ENCODE measurements at regions not wholly inside any gene's neighbourhood (a gene's known extent, or its start where the extent isn't known, plus 50 kb on each side); places are given as distances from the start of the nearest gene placed in this dataset.

GRCh38 chr6:19042420-19042819, 655.3 kb downstream of the RNF144B start:
- no peak for DNase-seq (ENCODE audit: low read depth)
- no peak overlapping the region for H3K4me3 ChIP-seq (ENCODE audit: low read depth, low read length)
- TF ChIP-seq CTCF (IDR thresholded peaks at IDR 0.05; ENCODE audit: low read depth, low read length) (no peak), MYC (IDR thresholded peaks at IDR 0.05; ENCODE audit: low read depth, low read length) (no peak), MAX (IDR thresholded peaks at IDR 0.05; ENCODE audit: low read depth, low read length) (no peak), POLR2A (IDR thresholded peaks at IDR 0.05; ENCODE audit: extremely low read depth, insufficient read length) (no peak)

- no peak for TF ChIP-seq CTCF (IDR thresholded peaks at IDR 0.05; ENCODE audit: low read depth, low read length)
- H3K4me3 ChIP-seq (ENCODE audit: low read depth, low read length) = no peak overlapping the region
- DNase-seq (ENCODE audit: low read depth) = no peak
These were observed 663.6 kb downstream of the RNF144B start for GRCh38 chr6:19050765-19051164.

GRCh38 chr6:19052219-19052618, 665.1 kb downstream of the RNF144B start:
- DNase-seq (ENCODE audit: low read depth) = no peak
- no peak overlapping the region for H3K4me3 ChIP-seq (ENCODE audit: low read depth, low read length)
- TF ChIP-seq MYC (IDR thresholded peaks at IDR 0.05; ENCODE audit: low read depth, low read length) (no peak), POLR2A (IDR thresholded peaks at IDR 0.05; ENCODE audit: extremely low read depth, insufficient read length) (no peak), MAX (IDR thresholded peaks at IDR 0.05; ENCODE audit: low read depth, low read length) (no peak), CTCF (IDR thresholded peaks at IDR 0.05; ENCODE audit: low read depth, low read length) (no peak)

DNA sequence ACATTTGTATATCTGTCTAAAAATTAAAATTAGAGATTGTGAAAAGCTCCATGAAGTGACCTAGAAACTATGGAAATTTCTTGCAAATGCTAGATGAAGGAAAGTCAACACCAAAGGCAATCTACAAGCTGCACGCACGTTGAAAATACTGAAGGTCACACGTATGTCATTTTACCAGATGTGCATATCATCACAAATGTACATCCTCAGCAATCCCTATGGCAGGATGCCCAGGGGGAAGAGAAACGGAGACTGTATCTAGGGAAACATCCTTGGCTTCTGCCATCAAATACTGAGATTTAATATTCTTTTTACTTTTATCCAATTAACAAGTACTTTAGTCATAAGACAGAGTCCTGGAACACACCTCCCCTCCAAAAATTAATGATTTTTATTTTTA, 672.0 kb downstream of the RNF144B start:
- H3K4me3 ChIP-seq (ENCODE audit: low read depth, low read length) = no peak overlapping the region
- TF ChIP-seq POLR2A (IDR thresholded peaks at IDR 0.05; ENCODE audit: extremely low read depth, insufficient read length) (no peak), MYC (IDR thresholded peaks at IDR 0.05; ENCODE audit: low read depth, low read length) (no peak), MAX (IDR thresholded peaks at IDR 0.05; ENCODE audit: low read depth, low read length) (no peak), CTCF (IDR thresholded peaks at IDR 0.05; ENCODE audit: low read depth, low read length) (no peak)
- no peak for DNase-seq (ENCODE audit: low read depth)

DNA sequence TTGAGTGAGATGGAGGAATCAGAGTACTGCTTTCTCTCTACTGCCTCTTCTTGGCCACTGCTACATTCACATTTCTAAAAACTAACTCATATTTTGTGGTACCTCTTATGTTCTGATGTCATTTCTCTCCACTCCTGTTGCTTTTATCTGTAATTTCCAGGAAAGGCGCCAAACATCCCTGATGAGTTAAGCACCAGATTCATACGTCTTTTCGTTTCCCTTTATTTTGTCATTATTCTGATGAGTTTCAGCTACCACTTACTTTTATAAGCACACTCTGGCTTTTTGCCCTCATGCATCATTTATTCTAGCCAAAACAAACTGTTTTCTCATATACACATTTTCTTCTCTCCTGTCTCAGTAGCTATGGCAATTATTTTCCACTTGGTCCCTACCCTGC, 680.0 kb downstream of the RNF144B start:
- TF ChIP-seq MYC (IDR thresholded peaks at IDR 0.05; ENCODE audit: low read depth, low read length) (no peak), CTCF (IDR thresholded peaks at IDR 0.05; ENCODE audit: low read depth, low read length) (no peak), POLR2A (IDR thresholded peaks at IDR 0.05; ENCODE audit: extremely low read depth, insufficient read length) (no peak), MAX (IDR thresholded peaks at IDR 0.05; ENCODE audit: low read depth, low read length) (no peak)
- DNase-seq (ENCODE audit: low read depth) = no peak
- no peak overlapping the region for H3K4me3 ChIP-seq (ENCODE audit: low read depth, low read length)

DNA sequence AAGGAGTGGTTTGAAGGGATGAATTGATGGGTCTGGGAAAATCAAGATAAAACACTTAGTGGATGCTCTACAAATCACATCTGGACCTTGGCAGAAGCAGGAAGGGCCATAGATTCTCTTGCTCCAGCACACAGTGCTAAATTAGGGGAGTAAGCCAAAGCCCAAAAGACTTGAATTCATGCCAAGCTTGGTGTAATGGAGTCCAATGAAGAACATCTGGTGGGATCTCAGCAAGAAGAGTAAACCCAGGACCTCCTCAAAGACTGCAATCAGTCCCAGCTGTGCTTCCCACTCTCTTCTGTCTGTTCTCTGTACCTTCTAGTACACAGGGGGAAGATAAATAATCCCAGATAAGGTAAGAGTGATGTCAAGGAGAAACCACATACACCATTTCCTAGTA, 683.4 kb downstream of the RNF144B start:
- DNase-seq (ENCODE audit: low read depth) = no peak

More for the DNA sequence above, 683.4 kb downstream of the RNF144B start:
- TF ChIP-seq MYC (IDR thresholded peaks at IDR 0.05; ENCODE audit: low read depth, low read length) (no peak), POLR2A (IDR thresholded peaks at IDR 0.05; ENCODE audit: extremely low read depth, insufficient read length) (no peak), MAX (IDR thresholded peaks at IDR 0.05; ENCODE audit: low read depth, low read length) (no peak), CTCF (IDR thresholded peaks at IDR 0.05; ENCODE audit: low read depth, low read length) (no peak)
- H3K4me3 ChIP-seq (ENCODE audit: low read depth, low read length) = no peak overlapping the region
